ENCODE measurements at regions not wholly inside any gene's neighbourhood (a gene's known extent, or its start where the extent isn't known, plus 50 kb on each side); places are given as distances from the start of the nearest gene placed in this dataset.

DNA sequence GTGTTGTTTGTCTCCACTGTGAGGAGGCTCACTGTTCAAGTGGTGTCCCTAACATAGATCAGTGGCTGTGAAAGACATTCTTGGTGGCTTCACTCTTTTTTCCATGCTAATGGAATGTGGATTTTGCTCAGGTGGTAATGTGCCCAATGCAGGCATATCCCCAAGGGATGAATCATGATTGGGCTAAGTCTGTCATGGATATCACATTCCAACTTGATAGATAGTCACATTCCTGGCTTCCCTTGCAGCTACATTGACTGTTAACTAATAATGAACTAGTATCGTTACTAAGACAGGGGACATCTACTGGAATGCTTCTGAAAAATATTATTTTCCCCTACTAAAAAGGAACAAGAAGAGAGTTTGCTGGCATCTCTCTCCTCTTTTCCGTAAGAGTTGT is 86.3 kb upstream of the SOD1 start:
- TF ChIP-seq, protein P1, sequence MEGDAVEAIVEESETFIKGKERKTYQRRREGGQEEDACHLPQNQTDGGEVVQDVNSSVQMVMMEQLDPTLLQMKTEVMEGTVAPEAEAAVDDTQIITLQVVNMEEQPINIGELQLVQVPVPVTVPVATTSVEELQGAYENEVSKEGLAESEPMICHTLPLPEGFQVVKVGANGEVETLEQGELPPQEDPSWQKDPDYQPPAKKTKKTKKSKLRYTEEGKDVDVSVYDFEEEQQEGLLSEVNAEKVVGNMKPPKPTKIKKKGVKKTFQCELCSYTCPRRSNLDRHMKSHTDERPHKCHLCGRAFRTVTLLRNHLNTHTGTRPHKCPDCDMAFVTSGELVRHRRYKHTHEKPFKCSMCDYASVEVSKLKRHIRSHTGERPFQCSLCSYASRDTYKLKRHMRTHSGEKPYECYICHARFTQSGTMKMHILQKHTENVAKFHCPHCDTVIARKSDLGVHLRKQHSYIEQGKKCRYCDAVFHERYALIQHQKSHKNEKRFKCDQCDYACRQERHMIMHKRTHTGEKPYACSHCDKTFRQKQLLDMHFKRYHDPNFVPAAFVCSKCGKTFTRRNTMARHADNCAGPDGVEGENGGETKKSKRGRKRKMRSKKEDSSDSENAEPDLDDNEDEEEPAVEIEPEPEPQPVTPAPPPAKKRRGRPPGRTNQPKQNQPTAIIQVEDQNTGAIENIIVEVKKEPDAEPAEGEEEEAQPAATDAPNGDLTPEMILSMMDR (IDR thresholded peaks at IDR 0.05; ENCODE audit: low read depth, low read length, poor library complexity, severe bottlenecking): no peak
- TF ChIP-seq EZH2phosphoT487 (IDR thresholded peaks at IDR 0.05; ENCODE audit: borderline replicate concordance, low read length): no peak
- Histone ChIP-seq H3K36me3 (ENCODE audit: control insufficient read depth, low read length) (no peaks in the 10 kb centered on the region), H3K4me2 (ENCODE audit: low read length) (no peak overlapping the region), H3K27me3 (ENCODE audit: control insufficient read depth, low read length) (peaks cover 2% of the 10 kb centered on the region; the same call in 1 of the 2 replicates), H3K9me3 (ENCODE audit: control insufficient read depth, insufficient read depth, low read length) (no peaks in the 10 kb centered on the region), H3K4me3 (ENCODE audit: low read length) (no peak overlapping the region), H3F3A (ENCODE audit: control insufficient read depth, insufficient read depth) (no peaks in the 10 kb centered on the region), H3K9me2 (replicated peaks; ENCODE audit: control insufficient read depth, low read length) (no peaks in the 10 kb centered on the region), H3K27ac (ENCODE audit: low read depth, low read length) (no peak overlapping the region), H3K79me2 (ENCODE audit: control insufficient read depth, low read length) (no peaks in the 10 kb centered on the region), H3K4me1 (ENCODE audit: control insufficient read depth, low read length) (no peaks in the 10 kb centered on the region), H4K20me1 (ENCODE audit: control insufficient read depth, insufficient read depth, low read depth, low read length) (no peaks in the 10 kb centered on the region)

DNA sequence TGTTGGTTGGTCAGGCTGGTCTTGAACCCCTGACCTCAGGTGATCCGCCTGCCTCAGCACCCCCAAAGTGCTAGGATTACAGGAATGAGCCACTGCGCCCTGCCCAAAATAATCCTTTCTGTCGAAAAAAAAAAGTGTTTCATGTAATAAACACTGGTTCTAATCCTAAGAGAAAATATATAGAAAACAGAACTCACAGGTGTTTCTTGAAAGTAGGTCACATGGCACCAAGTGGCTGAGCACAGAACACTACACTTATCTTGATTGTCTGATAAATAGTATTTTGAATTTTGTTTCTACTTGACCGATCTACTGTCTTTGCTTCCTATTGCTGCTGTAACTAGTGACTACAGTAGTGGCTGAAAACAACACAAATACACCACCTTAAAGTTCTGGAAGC is 87.6 kb upstream of the SOD1 start:
- H3K4me3 ChIP-seq (ENCODE audit: low read length): no peak overlapping the region

DNA sequence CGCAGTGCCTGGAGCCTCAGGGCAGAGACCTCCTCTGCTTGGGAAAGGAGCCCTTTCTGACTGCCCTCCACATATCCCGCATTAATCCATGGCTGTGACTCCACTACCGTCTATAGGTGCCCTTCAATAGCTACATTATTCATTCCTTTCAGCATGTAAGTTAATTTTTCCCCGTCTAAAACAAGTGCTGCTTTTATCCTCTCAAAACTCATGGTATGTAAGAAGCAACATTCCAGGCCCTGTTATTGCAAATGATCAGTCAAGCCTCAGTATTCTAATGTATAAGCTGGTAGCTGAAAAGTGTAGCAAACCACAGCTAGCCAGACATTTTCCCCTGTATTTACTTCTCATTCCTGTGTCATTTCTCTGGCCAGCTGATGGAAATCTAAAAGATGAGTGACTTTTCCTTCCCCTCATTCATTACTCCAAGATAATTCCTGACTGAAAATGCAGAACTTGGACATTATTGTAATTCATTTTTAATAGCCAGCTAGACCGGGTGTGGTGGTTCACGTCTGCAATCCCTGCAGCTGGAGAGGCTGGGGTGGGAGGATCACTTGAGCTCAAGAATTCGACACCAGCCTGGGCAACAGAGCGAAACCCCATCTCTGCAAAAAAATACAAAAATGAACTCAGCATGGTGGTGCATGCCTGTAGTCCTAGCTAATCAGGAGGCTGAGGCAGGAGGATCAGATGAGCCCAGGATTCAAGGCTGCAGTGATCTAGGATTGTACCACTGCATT is 88.5 kb upstream of the SOD1 start:
- Histone ChIP-seq H3K4me3 (ENCODE audit: low read length) (no peak overlapping the region), H3K4me2 (ENCODE audit: low read length) (no peak overlapping the region), H3K9me3 (ENCODE audit: control insufficient read depth, insufficient read depth, low read length) (no peaks in the 10 kb centered on the region), H3K4me1 (ENCODE audit: control insufficient read depth, low read length) (no peaks in the 10 kb centered on the region), H3K27me3 (ENCODE audit: control insufficient read depth, low read length) (peaks cover 2% of the 10 kb centered on the region; the same call in 1 of the 2 replicates), H3F3A (ENCODE audit: control insufficient read depth, insufficient read depth) (no peaks in the 10 kb centered on the region), H3K36me3 (ENCODE audit: control insufficient read depth, low read length) (no peaks in the 10 kb centered on the region), H3K79me2 (ENCODE audit: control insufficient read depth, low read length) (no peaks in the 10 kb centered on the region), H3K27ac (ENCODE audit: low read depth, low read length) (no peak overlapping the region), H3K9me2 (replicated peaks; ENCODE audit: control insufficient read depth, low read length) (no peaks in the 10 kb centered on the region), H4K20me1 (ENCODE audit: control insufficient read depth, insufficient read depth, low read depth, low read length) (no peaks in the 10 kb centered on the region)
- TF ChIP-seq, protein P1 (IDR thresholded peaks at IDR 0.05; ENCODE audit: low read depth, low read length, poor library complexity, severe bottlenecking): no peak
- no peak for TF ChIP-seq EZH2phosphoT487 (IDR thresholded peaks at IDR 0.05; ENCODE audit: borderline replicate concordance, low read length)

More for the DNA sequence above, 87.6 kb upstream of the SOD1 start:
- H3K27ac ChIP-seq (ENCODE audit: low read depth, low read length): no peak overlapping the region
- no peak for TF ChIP-seq EZH2phosphoT487 (IDR thresholded peaks at IDR 0.05; ENCODE audit: borderline replicate concordance, low read length)
- TF ChIP-seq, protein P1 (IDR thresholded peaks at IDR 0.05; ENCODE audit: low read depth, low read length, poor library complexity, severe bottlenecking): no peak
- H3K9me3 ChIP-seq (ENCODE audit: control insufficient read depth, insufficient read depth, low read length): no peaks in the 10 kb centered on the region
- no peaks in the 10 kb centered on the region for H3K79me2 ChIP-seq (ENCODE audit: control insufficient read depth, low read length)
- no peaks in the 10 kb centered on the region for H3F3A ChIP-seq (ENCODE audit: control insufficient read depth, insufficient read depth)
- no peaks in the 10 kb centered on the region for H3K9me2 ChIP-seq (replicated peaks; ENCODE audit: control insufficient read depth, low read length)
- H4K20me1 ChIP-seq (ENCODE audit: control insufficient read depth, insufficient read depth, low read depth, low read length): no peaks in the 10 kb centered on the region
- no peak overlapping the region for H3K4me2 ChIP-seq (ENCODE audit: low read length)
- H3K4me1 ChIP-seq (ENCODE audit: control insufficient read depth, low read length): no peaks in the 10 kb centered on the region
- H3K36me3 ChIP-seq (ENCODE audit: control insufficient read depth, low read length): no peaks in the 10 kb centered on the region
- peaks cover 2% of the 10 kb centered on the region; the same call in 1 of the 2 replicates for H3K27me3 ChIP-seq (ENCODE audit: control insufficient read depth, low read length)
